ENCODE measurements at regions not wholly inside any gene's neighbourhood (a gene's known extent, or its start where the extent isn't known, plus 50 kb on each side); places are given as distances from the start of the nearest gene placed in this dataset.

GRCh38 chr5:117486261-117486660 lies 911.6 kb upstream of the SEMA6A start:
- no peak for TF ChIP-seq ZNF114 (CRISPR knock-in tag; IDR thresholded peaks at IDR 0.05)
- Histone ChIP-seq H3F3A (replicated peaks; ENCODE audit: low read depth) (no peaks in the 10 kb centered on the region), H2AFZ (peak overlapping the region; percentile 47; the same call in 1 of the 2 replicates), H3K9me2 (ENCODE audit: insufficient read depth) (peaks cover 5% of the 10 kb centered on the region), H3K4me3 (no peak overlapping the region), H3K4me1 (ENCODE audit: insufficient read depth) (no peaks in the 10 kb centered on the region), H3K36me3 (ENCODE audit: insufficient read depth) (no peaks in the 10 kb centered on the region), H3K27me3 (ENCODE audit: insufficient read depth) (no peaks in the 10 kb centered on the region), H3K79me2 (replicated peaks; ENCODE audit: insufficient read depth) (no peaks in the 10 kb centered on the region), H3K4me2 (no peak overlapping the region), H4K20me1 (replicated peaks; ENCODE audit: insufficient read depth) (no peaks in the 10 kb centered on the region), H3K27ac (ENCODE audit: low read depth) (no peak overlapping the region)
- Mint-ChIP-seq H3K9me3 (no peaks in the 10 kb centered on the region), H3K36me3 (ENCODE audit: low read depth) (no peaks in the 10 kb centered on the region), H3K4me3 (no peak overlapping the region), H3K27me3 (ENCODE audit: insufficient read depth, low read depth, poor library complexity) (peaks cover 2% of the 10 kb centered on the region), H3K4me1 (no peaks in the 10 kb centered on the region; the same call in 2 of the 3 replicates), H3K27ac (no peak overlapping the region)
- no peak for DNase-seq (ENCODE audit: low spot score)
- no peak for ATAC-seq

GRCh38 chr5:117475919-117476318 lies 901.3 kb upstream of the SEMA6A start:
- Histone ChIP-seq H3K4me2 (no peak overlapping the region), H2AFZ (no peak overlapping the region), H3K9me2 (ENCODE audit: insufficient read depth) (no peaks in the 10 kb centered on the region), H3K4me1 (ENCODE audit: insufficient read depth) (no peaks in the 10 kb centered on the region), H3K36me3 (ENCODE audit: insufficient read depth) (no peaks in the 10 kb centered on the region), H3K4me3 (no peak overlapping the region), H3K27ac (ENCODE audit: low read depth) (no peak overlapping the region), H3F3A (replicated peaks; ENCODE audit: low read depth) (no peaks in the 10 kb centered on the region), H4K20me1 (replicated peaks; ENCODE audit: insufficient read depth) (no peaks in the 10 kb centered on the region), H3K27me3 (ENCODE audit: insufficient read depth) (no peaks in the 10 kb centered on the region), H3K79me2 (replicated peaks; ENCODE audit: insufficient read depth) (no peaks in the 10 kb centered on the region)
- ATAC-seq (no peak), DNase-seq (ENCODE audit: low spot score) (no peak)
- Mint-ChIP-seq H3K4me3 (no peak overlapping the region), H3K27ac (no peak overlapping the region), H3K9me3 (no peaks in the 10 kb centered on the region), H3K36me3 (ENCODE audit: low read depth) (no peaks in the 10 kb centered on the region), H3K27me3 (ENCODE audit: insufficient read depth, low read depth, poor library complexity) (no peaks in the 10 kb centered on the region), H3K4me1 (peaks cover 6% of the 10 kb centered on the region; the same call in 2 of the 3 replicates)
- no peak for TF ChIP-seq JUNB (IDR thresholded peaks at IDR 0.05; ENCODE audit: unreplicated experiment)
- no peak for TF ChIP-seq REST (IDR thresholded peaks at IDR 0.05; ENCODE audit: unreplicated experiment)
- TF ChIP-seq EZH2phosphoT487 (IDR thresholded peaks at IDR 0.05; ENCODE audit: unreplicated experiment) = no peak
- no peak for TF ChIP-seq CTCF (conservative IDR thresholded peaks at IDR 0.05; ENCODE audit: low read depth in 2 of 2)
- no peak for TF ChIP-seq ZNF462 (CRISPR knock-in tag; IDR thresholded peaks at IDR 0.05)

Data from GM23338 (cell line).